HepG2 (cell line): ENCODE measurements at regions not wholly inside any gene's neighbourhood (a gene's known extent, or its start where the extent isn't known, plus 50 kb on each side); places are given as distances from the start of the nearest gene placed in this dataset.

ENCODE experiments used
- ARID5B ChIP-seq: IDR thresholded peaks from 2 replicates; pipeline ENCODE4 v1.4.0; 2020; ENCODE audit warnings: mild to moderate bottlenecking, missing genetic modification reagents
- ATF2 ChIP-seq: sonication (generic); formaldehyde crosslinking; IDR thresholded peaks from 2 replicates; pipeline ENCODE4 v1.4.0; 2020; ENCODE audit warnings: missing genetic modification reagents
- ATRX ChIP-seq: sonication (generic); formaldehyde crosslinking; IDR thresholded peaks from 2 replicates; pipeline ENCODE4 v1.4.0; 2020; ENCODE audit warnings: missing genetic modification reagents, borderline replicate concordance
- E2F1 ChIP-seq: sonication (generic); formaldehyde crosslinking; IDR thresholded peaks from 2 replicates; pipeline ENCODE4 v1.5.0; 2020; ENCODE audit warnings: missing genetic modification reagents
- ELF3 ChIP-seq: IDR thresholded peaks from 2 replicates; pipeline ENCODE4 v1.6.1; 2016; ENCODE audit warnings: missing genetic modification reagents, missing compliant biosample characterization
- ERF ChIP-seq: IDR thresholded peaks from 2 replicates; pipeline ENCODE4 v1.6.1; 2018; ENCODE audit warnings: missing biosample characterization, missing genetic modification reagents
- HNF4A ChIP-seq: sonication (generic); formaldehyde crosslinking; IDR thresholded peaks from 2 replicates; pipeline ENCODE4 v1.4.0; 2020; ENCODE audit warnings: missing genetic modification reagents
- LBX2 ChIP-seq: sonication (generic); formaldehyde crosslinking; IDR thresholded peaks from 2 replicates; pipeline ENCODE4 v1.5.0; 2020; ENCODE audit warnings: missing genetic modification reagents, mild to moderate bottlenecking, borderline replicate concordance
- TFE3 ChIP-seq: IDR thresholded peaks from 2 replicates; pipeline ENCODE4 v1.6.1; 2016
- U2AF2 ChIP-seq: fragments of 200-400 bp; formaldehyde crosslinking; IDR thresholded peaks from 2 replicates; pipeline ENCODE4 v1.6.1; 2017; ENCODE audit warnings: low read depth, mild to moderate bottlenecking, low read length
- XRCC5 ChIP-seq: fragments of 200-400 bp; formaldehyde crosslinking; optimal IDR thresholded peaks from 2 replicates; pipeline ENCODE3; 2017; ENCODE audit warnings: mild to moderate bottlenecking, low read length
- ZNF230 ChIP-seq: sonication (generic); formaldehyde crosslinking; IDR thresholded peaks from 2 replicates; pipeline ENCODE4 v1.4.0; 2020; ENCODE audit warnings: mild to moderate bottlenecking, missing genetic modification reagents
- ZNF256 ChIP-seq: sonication (generic); formaldehyde crosslinking; conservative IDR thresholded peaks from 2 replicates; pipeline ENCODE4 v1.4.0; 2020; ENCODE audit warnings: missing genetic modification reagents
- ZSCAN29 ChIP-seq: sonication (generic); formaldehyde crosslinking; conservative IDR thresholded peaks from 2 replicates; pipeline ENCODE4 v1.4.0; 2020; ENCODE audit warnings: mild to moderate bottlenecking, missing genetic modification reagents
- ZSCAN5A ChIP-seq: sonication (generic); formaldehyde crosslinking; IDR thresholded peaks from 2 replicates; pipeline ENCODE4 v1.8.0; 2022; ENCODE audit warnings: mild to moderate bottlenecking, missing genetic modification reagents, borderline replicate concordance

- TF ChIP-seq ARID5B (CRISPR knock-in tag) (no peak), ERF (no peak), U2AF2 (no peak), ZSCAN5A (no peak), TFE3 (no peak), LBX2 (no peak), ZNF256 (CRISPR knock-in tag) (no peak), ZNF230 (CRISPR knock-in tag) (no peak), ATRX (CRISPR knock-in tag) (no peak), E2F1 (no peak), ZSCAN29 (CRISPR knock-in tag) (no peak), HNF4A (no peak), ATF2 (CRISPR knock-in tag) (no peak), ELF3 (CRISPR knock-in tag) (no peak), XRCC5 (no peak)
Measured at GRCh38 chr9:89862316-89862715, 257.5 kb downstream of the GADD45G start (continued).
